Stimulated activated naive CD8-positive, alpha-beta T cell treated with anti-CD3 and anti-CD28 coated beads, Interleukin-15, amount 100 ng/mL, for 72 hours (primary cell): ENCODE measurements at regions not wholly inside any gene's neighbourhood (a gene's known extent, or its start where the extent isn't known, plus 50 kb on each side); places are given as distances from the start of the nearest gene placed in this dataset.
"Not testable (repeated sequence)": the region's sequence is repeated elsewhere in the genome, so short reads cannot be mapped to it uniquely, and the experiment has no call there.

ENCODE experiments used
- ATAC-seq: fragments of 150-1000 bp; cut with Tn5 transposase; 2 replicates; pipeline ENCODE4 v1.10.0; 2021; ENCODE audit warnings: mild to moderate bottlenecking, moderate library complexity
- DNase-seq, 2 donors: peaks; one replicate each; pipeline ENCODE4 v3.0.0; 2021 to 2022
- H3K27ac Mint-ChIP-seq, 2 donors: one replicate each; pipeline ENCODE4 v1.8.0; 2022; ENCODE audit warnings: mild to moderate bottlenecking in 2 of 2, mixed read lengths in 2 of 2, moderate library complexity in 2 of 2
- H3K27me3 Mint-ChIP-seq: one replicate; pipeline ENCODE4 v1.8.0; 2022; ENCODE audit warnings: mixed read lengths
- H3K4me1 Mint-ChIP-seq: one replicate; pipeline ENCODE4 v1.8.0; 2022; ENCODE audit warnings: mild to moderate bottlenecking, mixed read lengths
- H3K4me3 Mint-ChIP-seq, 2 donors: one replicate each; pipeline ENCODE4 v1.8.0; 2022; ENCODE audit warnings: mild to moderate bottlenecking in 2 of 2, mixed read lengths in 2 of 2, moderate library complexity in 1 of 2
- H3K9me3 Mint-ChIP-seq, 2 donors: one replicate each; pipeline ENCODE4 v1.8.0; 2022; ENCODE audit warnings: mixed read lengths in 2 of 2

GRCh38 chr7:109387530-109387929 is 817.9 kb downstream of the DNAJB9 start:
- no peak for ATAC-seq
- H3K27ac Mint-ChIP-seq = peak overlapping the region in 1 of 2 donors; percentile 12
- H3K4me3 Mint-ChIP-seq = no peak overlapping the region
- H3K4me1 Mint-ChIP-seq = no peaks in the 10 kb centered on the region
- H3K9me3 Mint-ChIP-seq = peaks cover 3 to 7% of the 10 kb centered on the region in 2 donors
- DNase-seq = no peak
- no peaks in the 10 kb centered on the region for H3K27me3 Mint-ChIP-seq

GRCh38 chr7:109391240-109391639 is 821.6 kb downstream of the DNAJB9 start:
- no peaks in the 10 kb centered on the region for H3K27me3 Mint-ChIP-seq
- peaks cover 3 to 7% of the 10 kb centered on the region in 2 donors for H3K9me3 Mint-ChIP-seq
- DNase-seq (no peak), ATAC-seq (no peak)
- no peak overlapping the region for H3K4me3 Mint-ChIP-seq
- H3K27ac Mint-ChIP-seq = no peak overlapping the region
- H3K4me1 Mint-ChIP-seq = no peaks in the 10 kb centered on the region

DNA sequence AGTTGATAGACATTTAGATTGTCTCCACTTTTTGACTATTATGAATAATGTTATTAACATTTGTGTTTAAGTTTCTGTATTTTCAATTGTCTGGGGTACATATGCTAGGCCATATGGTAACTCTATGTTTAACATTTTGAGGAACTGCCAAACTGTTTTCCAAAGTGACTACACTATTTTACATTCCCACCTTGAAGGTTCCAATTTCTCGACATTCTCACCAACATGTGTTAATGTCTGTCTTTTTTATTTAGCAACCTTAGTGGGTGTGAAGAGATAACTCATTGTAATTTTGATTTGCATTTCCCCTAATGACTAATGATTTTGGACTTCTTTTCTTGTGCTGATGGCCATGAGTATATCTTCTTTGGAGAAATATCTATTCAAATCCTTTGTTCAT is 832.4 kb downstream of the DNAJB9 start:
- Mint-ChIP-seq H3K27me3 (no peaks in the 10 kb centered on the region), H3K4me1 (no peaks in the 10 kb centered on the region), H3K9me3 (peaks cover 0 to 5% of the 10 kb centered on the region in 2 donors), H3K27ac (no peak overlapping the region), H3K4me3 (no peak overlapping the region)
- DNase-seq = no peak
- ATAC-seq = no peak

GRCh38 chr7:109407756-109408155 is 838.1 kb downstream of the DNAJB9 start:
- ATAC-seq = no peak
- H3K27ac Mint-ChIP-seq = no peak overlapping the region

GRCh38 chr7:109437957-109438356 is 868.3 kb downstream of the DNAJB9 start:
- Mint-ChIP-seq H3K27ac (no peak overlapping the region), H3K27me3 (no peaks in the 10 kb centered on the region), H3K9me3 (peaks cover 0 to 5% of the 10 kb centered on the region in 2 donors), H3K4me1 (no peaks in the 10 kb centered on the region), H3K4me3 (no peak overlapping the region)
- no peak for DNase-seq
- ATAC-seq = no peak

More at GRCh38 chr7:109407756-109408155, 838.1 kb downstream of the DNAJB9 start:
- Mint-ChIP-seq H3K27me3 (no peaks in the 10 kb centered on the region), H3K9me3 (peaks cover 4 to 5% of the 10 kb centered on the region in 2 donors), H3K4me3 (no peak overlapping the region), H3K4me1 (no peaks in the 10 kb centered on the region)
- DNase-seq = no peak

- Mint-ChIP-seq H3K4me3 (no peak overlapping the region), H3K9me3 (peaks cover 0 to 37% of the 10 kb centered on the region in 2 donors), H3K27me3 (no peaks in the 10 kb centered on the region), H3K4me1 (no peaks in the 10 kb centered on the region), H3K27ac (no peak overlapping the region)
- no peak for DNase-seq
- ATAC-seq = no peak
Measured at GRCh38 chr7:109449760-109450159, 880.1 kb downstream of the DNAJB9 start.

DNA sequence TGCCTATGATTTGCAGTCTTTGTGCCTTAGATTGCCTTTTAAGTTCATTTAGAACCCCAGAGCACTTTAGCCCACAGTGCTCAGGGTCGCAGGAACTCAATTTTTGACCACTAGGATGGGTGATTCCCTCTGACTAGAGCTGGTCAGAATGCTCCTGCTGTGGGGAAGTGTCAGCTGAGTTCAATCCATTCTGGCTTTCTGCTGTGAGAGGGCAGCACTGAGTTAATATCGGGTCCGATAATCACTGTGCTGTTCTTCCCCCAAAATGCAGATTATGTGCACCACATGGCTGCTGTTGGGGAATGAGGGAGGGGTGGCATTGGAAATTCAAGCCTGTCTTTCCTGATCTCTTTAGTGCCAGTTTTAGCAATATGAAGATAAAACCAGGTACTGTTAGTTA is 886.4 kb downstream of the DNAJB9 start:
- Mint-ChIP-seq H3K27ac (no peak overlapping the region), H3K27me3 (no peaks in the 10 kb centered on the region), H3K4me3 (no peak overlapping the region), H3K9me3 (peaks cover 5 to 32% of the 10 kb centered on the region in 2 donors), H3K4me1 (no peaks in the 10 kb centered on the region)
- ATAC-seq (no peak), DNase-seq (no peak)

DNA sequence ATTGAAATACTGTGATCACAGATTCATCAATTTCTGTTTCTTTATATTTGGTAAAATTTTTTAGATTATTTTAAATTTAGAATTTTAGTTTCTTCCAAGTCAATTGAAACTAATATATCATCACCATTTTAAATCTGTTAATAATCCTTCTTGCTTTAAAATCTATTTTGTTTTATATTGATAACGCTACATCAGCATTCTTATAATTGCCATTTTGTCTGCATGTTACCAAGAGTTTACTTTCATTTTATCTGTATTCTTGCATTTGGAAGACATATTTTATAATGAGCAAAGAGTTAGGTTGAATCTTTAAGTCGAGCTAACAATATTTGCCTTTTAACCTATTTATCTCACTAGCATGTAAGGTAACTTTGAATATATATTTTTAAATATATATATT is 890.6 kb downstream of the DNAJB9 start:
- DNase-seq = no peak
- no peaks in the 10 kb centered on the region for H3K4me1 Mint-ChIP-seq
- H3K27ac Mint-ChIP-seq = no peak overlapping the region
- H3K4me3 Mint-ChIP-seq = no peak overlapping the region
- H3K9me3 Mint-ChIP-seq = peaks cover 0 to 5% of the 10 kb centered on the region in 2 donors
- no peaks in the 10 kb centered on the region for H3K27me3 Mint-ChIP-seq
- no peak for ATAC-seq

GRCh38 chr7:109462171-109462570 is 892.5 kb downstream of the DNAJB9 start:
- no peaks in the 10 kb centered on the region for H3K4me1 Mint-ChIP-seq
- no peaks in the 10 kb centered on the region for H3K27me3 Mint-ChIP-seq
- no peak overlapping the region for H3K27ac Mint-ChIP-seq
- DNase-seq (no peak), ATAC-seq (no peak)
- H3K9me3 Mint-ChIP-seq = peaks cover 0 to 5% of the 10 kb centered on the region in 2 donors
- H3K4me3 Mint-ChIP-seq = no peak overlapping the region

GRCh38 chr7:109467729-109468128 is 898.1 kb downstream of the DNAJB9 start:
- not testable (repeated sequence) for H3K9me3 Mint-ChIP-seq, H3K4me3 Mint-ChIP-seq, H3K27ac Mint-ChIP-seq, H3K27me3 Mint-ChIP-seq, DNase-seq, ATAC-seq, H3K4me1 Mint-ChIP-seq

DNA sequence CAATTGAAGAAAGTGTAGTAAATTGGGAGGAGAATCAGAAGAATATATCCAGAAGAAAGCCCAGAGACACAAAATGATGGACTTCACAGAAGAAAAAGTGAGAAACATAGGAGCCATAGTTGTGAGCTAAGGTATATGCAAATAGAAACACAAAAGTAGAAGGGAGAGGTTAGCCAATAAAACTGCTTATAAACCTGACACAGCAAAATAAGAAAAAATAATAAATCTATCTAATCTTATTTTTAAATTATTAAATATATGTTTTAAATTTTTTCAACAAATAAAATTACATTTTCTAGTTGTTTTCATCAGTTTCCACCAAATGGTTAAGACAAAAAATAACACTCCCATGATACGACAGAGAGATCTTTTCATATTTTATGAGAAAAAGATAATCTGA is 903.5 kb downstream of the DNAJB9 start:
- no peaks in the 10 kb centered on the region for H3K27me3 Mint-ChIP-seq
- no peak overlapping the region for H3K4me3 Mint-ChIP-seq
- no peaks in the 10 kb centered on the region for H3K4me1 Mint-ChIP-seq
- no peaks in the 10 kb centered on the region for H3K9me3 Mint-ChIP-seq
- ATAC-seq (no peak), DNase-seq (no peak)
- H3K27ac Mint-ChIP-seq = no peak overlapping the region

DNA sequence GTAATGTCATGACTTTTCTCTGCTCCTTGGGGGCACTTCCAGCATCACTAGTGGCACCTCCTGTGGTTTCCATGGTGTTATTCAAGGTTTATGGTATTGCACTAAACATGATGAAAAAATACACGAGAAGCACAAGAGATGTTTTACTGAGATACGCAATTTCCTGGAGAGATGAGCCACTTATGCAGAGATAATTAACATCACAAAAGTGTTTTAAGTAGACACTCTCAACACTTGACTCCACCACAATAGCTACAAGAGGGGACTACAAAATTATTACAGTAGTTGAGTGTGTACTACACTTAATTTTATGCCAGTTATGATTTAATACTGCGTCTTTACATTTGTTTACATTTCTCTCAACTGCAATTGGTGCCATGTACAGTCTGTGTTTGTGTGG is 906.7 kb downstream of the DNAJB9 start:
- DNase-seq (no peak), ATAC-seq (no peak)
- Mint-ChIP-seq H3K27ac (no peak overlapping the region), H3K4me1 (no peaks in the 10 kb centered on the region), H3K27me3 (no peaks in the 10 kb centered on the region), H3K9me3 (no peaks in the 10 kb centered on the region), H3K4me3 (no peak overlapping the region)

DNA sequence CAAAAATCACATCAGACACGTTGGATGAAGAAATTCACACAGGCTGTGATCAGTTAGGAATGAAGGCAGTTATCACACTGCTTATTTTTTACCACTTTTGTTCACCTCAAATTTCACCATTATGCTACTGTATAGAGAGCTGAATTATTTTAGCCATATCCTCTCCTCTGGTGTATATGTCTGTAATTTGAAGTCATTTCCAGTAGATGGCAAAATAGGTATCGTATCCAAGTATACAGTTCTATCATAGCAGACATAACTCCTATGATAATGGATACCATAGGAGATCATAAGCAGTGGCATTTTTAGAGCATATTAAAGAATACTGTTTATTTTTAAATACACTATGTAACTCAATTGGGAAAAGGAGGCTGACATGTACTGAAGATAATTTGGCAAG is 909.7 kb downstream of the DNAJB9 start:
- H3K9me3 Mint-ChIP-seq = no peaks in the 10 kb centered on the region
- no peaks in the 10 kb centered on the region for H3K4me1 Mint-ChIP-seq
- H3K4me3 Mint-ChIP-seq = no peak overlapping the region
- no peaks in the 10 kb centered on the region for H3K27me3 Mint-ChIP-seq
- DNase-seq = no peak
- H3K27ac Mint-ChIP-seq = no peak overlapping the region
- no peak for ATAC-seq

- ATAC-seq = not testable (repeated sequence)
Measured at GRCh38 chr7:109490607-109491006, 920.9 kb downstream of the DNAJB9 start.

GRCh38 chr7:109497053-109497452 is 927.4 kb downstream of the DNAJB9 start:
- no peak overlapping the region for H3K4me3 Mint-ChIP-seq
- no peak for ATAC-seq
- DNase-seq = no peak
- no peak overlapping the region for H3K27ac Mint-ChIP-seq
- H3K27me3 Mint-ChIP-seq = no peaks in the 10 kb centered on the region
- no peaks in the 10 kb centered on the region for H3K4me1 Mint-ChIP-seq
- H3K9me3 Mint-ChIP-seq = peaks cover 0 to 18% of the 10 kb centered on the region in 2 donors

More at GRCh38 chr7:109490607-109491006, 920.9 kb downstream of the DNAJB9 start:
- not testable (repeated sequence) for H3K27me3 Mint-ChIP-seq, H3K9me3 Mint-ChIP-seq, H3K4me1 Mint-ChIP-seq, H3K4me3 Mint-ChIP-seq, H3K27ac Mint-ChIP-seq, DNase-seq

- no peaks in the 10 kb centered on the region for H3K27me3 Mint-ChIP-seq
- H3K27ac Mint-ChIP-seq = no peak overlapping the region
- no peak overlapping the region for H3K4me3 Mint-ChIP-seq
- ATAC-seq (no peak), DNase-seq (no peak)
- no peaks in the 10 kb centered on the region for H3K4me1 Mint-ChIP-seq
- H3K9me3 Mint-ChIP-seq = peaks cover 0 to 15% of the 10 kb centered on the region in 2 donors
Measured at GRCh38 chr7:109498131-109498530, 928.5 kb downstream of the DNAJB9 start.

- Mint-ChIP-seq H3K4me3 (no peak overlapping the region), H3K27ac (peak overlapping the region in 1 of 2 donors; percentile 31), H3K9me3 (peaks cover 0 to 9% of the 10 kb centered on the region in 2 donors), H3K4me1 (no peaks in the 10 kb centered on the region), H3K27me3 (no peaks in the 10 kb centered on the region)
- no peak for DNase-seq
- ATAC-seq = no peak
Measured at GRCh38 chr7:109503421-109503820, 933.7 kb downstream of the DNAJB9 start.
